ENCODE measurements at regions not wholly inside any gene's neighbourhood (a gene's known extent, or its start where the extent isn't known, plus 50 kb on each side); places are given as distances from the start of the nearest gene placed in this dataset.

DNA sequence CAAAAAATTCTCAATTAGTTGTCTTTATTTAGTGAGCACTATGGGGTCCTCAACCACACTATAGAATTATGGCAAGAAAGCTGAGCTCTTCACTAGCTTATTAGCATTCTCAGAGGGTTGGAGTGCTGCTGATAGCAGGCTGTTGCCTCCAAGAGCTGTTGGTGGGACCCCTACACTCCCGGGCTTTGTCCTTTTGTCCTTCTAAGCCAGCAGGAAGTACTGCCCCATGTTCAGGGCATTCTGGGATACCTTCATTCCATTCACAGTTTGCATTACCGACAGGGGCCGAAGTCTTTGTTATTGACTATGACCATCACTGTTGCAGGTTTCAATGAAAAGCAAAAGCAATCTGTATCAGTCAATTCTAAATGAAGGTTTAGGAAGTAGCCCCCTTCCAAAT lies 89.5 kb upstream of the OTX2 start:
- Histone ChIP-seq H3K4me3 (replicated peaks in 1 of 3; ENCODE audit: insufficient read depth in 1 of 3, low read depth in 1 of 3, low read length in 3 of 3) (no peak overlapping the region), H3K9me1 (replicated peaks; ENCODE audit: control insufficient read depth, extremely low read depth, insufficient read depth, low read length) (no peaks in the 10 kb centered on the region), H3K79me2 (ENCODE audit: control insufficient read depth, insufficient read depth, low read length) (no peaks in the 10 kb centered on the region), H3K27ac (ENCODE audit: insufficient read depth, low read depth, low read length) (no peak overlapping the region), H3K4me1 (ENCODE audit: control insufficient read depth, extremely low read depth, insufficient read depth, low read length) (no peaks in the 10 kb centered on the region), H3K36me3 (ENCODE audit: control insufficient read depth in 2 of 2, extremely low read depth in 1 of 2, insufficient read depth in 2 of 2, low read length in 2 of 2) (no peaks in the 10 kb centered on the region), H4K20me1 (replicated peaks; ENCODE audit: control insufficient read depth, extremely low read depth, insufficient read depth, low read length) (no peaks in the 10 kb centered on the region), H2AFZ (ENCODE audit: low read depth, low read length) (no peak overlapping the region), H3K9ac (replicated peaks; ENCODE audit: extremely low read depth, insufficient read depth, low read length) (no peak overlapping the region), H3K4me2 (ENCODE audit: insufficient read depth, low read length) (no peak overlapping the region), H3K27me3 (ENCODE audit: control insufficient read depth in 2 of 2, insufficient read depth in 2 of 2, low read length in 2 of 2) (peaks cover 0 to 7% of the 10 kb centered on the region in 2 experiments), H3K9me3 (replicated peaks; ENCODE audit: control insufficient read depth, insufficient read depth, low read length) (no peaks in the 10 kb centered on the region)
- no peak for FAIRE-seq
- POLR2A ChIA-PET, result no interaction called here
- dilution Hi-C loops (cut with MboI; ENCODE audit: extremely low pct_ligation_motif_present, low sequenced_read_pairs), result no loop called here
- TF ChIP-seq JUN (IDR thresholded peaks at IDR 0.05; ENCODE audit: borderline replicate concordance, insufficient read depth, insufficient read length, low read depth) (no peak), EZH2 (IDR thresholded peaks at IDR 0.05; ENCODE audit: borderline replicate concordance, low read depth, low read length, severe bottlenecking) (no peak), FOS (IDR thresholded peaks at IDR 0.05; ENCODE audit: borderline replicate concordance, insufficient read depth, low read length) (no peak), POLR2A (IDR thresholded peaks at IDR 0.05; ENCODE audit: low read depth, low read length) (no peak), GATA2 (IDR thresholded peaks at IDR 0.05; ENCODE audit: insufficient read depth, insufficient read length, low read depth, low read length) (no peak)
- TF ChIP-seq, protein P1, sequence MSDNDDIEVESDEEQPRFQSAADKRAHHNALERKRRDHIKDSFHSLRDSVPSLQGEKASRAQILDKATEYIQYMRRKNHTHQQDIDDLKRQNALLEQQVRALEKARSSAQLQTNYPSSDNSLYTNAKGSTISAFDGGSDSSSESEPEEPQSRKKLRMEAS (IDR thresholded peaks at IDR 0.05; ENCODE audit: insufficient read depth, insufficient read length), result no peak
- TF ChIP-seq, protein P2, sequence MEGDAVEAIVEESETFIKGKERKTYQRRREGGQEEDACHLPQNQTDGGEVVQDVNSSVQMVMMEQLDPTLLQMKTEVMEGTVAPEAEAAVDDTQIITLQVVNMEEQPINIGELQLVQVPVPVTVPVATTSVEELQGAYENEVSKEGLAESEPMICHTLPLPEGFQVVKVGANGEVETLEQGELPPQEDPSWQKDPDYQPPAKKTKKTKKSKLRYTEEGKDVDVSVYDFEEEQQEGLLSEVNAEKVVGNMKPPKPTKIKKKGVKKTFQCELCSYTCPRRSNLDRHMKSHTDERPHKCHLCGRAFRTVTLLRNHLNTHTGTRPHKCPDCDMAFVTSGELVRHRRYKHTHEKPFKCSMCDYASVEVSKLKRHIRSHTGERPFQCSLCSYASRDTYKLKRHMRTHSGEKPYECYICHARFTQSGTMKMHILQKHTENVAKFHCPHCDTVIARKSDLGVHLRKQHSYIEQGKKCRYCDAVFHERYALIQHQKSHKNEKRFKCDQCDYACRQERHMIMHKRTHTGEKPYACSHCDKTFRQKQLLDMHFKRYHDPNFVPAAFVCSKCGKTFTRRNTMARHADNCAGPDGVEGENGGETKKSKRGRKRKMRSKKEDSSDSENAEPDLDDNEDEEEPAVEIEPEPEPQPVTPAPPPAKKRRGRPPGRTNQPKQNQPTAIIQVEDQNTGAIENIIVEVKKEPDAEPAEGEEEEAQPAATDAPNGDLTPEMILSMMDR (IDR thresholded peaks at IDR 0.05; ENCODE audit: extremely low read depth in 1 of 2, insufficient read depth in 1 of 2, low read depth in 1 of 2, low read length in 2 of 2), result no peak
- intact Hi-C loops (cut with micrococcal nuclease), result no loop called here
- CTCF ChIA-PET, result no interaction called here
- BruUV-seq (replicated peaks), result no TSS peak
- no peak for DNase-seq (ENCODE audit: low read depth, low spot score)
